HG03460 (cell line): ENCODE measurements at regions not wholly inside any gene's neighbourhood (a gene's known extent, or its start where the extent isn't known, plus 50 kb on each side); places are given as distances from the start of the nearest gene placed in this dataset.
"Not testable (repeated sequence)": the region's sequence is repeated elsewhere in the genome, so short reads cannot be mapped to it uniquely, and the experiment has no call there.

Experiments used
- ATAC-seq: cut with Tn5 transposase; IDR thresholded peaks from one replicate; pipeline ENCODE4 v1.9.1; 2021; ENCODE audit not compliant: unreplicated experiment

DNA sequence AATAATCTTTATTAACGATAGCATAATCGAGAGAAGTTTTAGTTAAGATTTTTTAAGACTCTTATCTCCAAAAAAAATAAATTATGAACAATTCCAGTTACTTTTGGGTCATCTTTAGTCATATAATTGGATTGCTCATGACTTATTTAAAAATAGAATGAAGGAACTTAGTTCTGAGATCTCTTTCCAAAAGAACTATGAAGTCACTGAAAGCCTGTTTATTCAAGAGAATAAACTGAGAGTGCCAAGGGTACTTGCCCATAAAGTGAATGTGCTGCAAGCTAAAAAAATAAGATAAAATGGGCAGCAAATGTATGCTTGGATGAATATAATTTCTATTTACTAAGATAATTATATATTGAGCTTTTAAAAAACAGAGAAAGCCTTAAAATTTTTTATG is 176.5 kb upstream of the PLSCR5 start:
- no peak for ATAC-seq

DNA sequence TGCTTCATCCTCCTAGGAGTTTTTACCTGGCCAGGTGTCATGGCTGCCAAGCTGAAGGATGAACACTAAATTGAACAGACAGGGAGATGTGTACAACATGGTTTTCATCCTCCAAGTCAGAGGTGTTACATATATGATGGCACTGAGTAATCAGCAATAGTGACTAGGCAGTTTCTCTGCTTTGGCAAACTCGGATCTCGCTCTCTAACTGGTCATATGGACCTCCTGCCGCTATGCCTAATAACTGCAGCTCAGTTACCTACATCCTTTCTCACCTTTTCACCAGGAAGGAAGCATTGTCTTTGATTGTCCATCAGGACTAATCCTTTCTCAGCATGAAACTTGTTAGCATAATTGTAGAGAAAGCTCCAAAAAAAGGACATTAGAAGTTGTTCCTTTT is 175.9 kb upstream of the PLSCR5 start:
- ATAC-seq: no peak

- no peak for ATAC-seq
Measured at GRCh38 chr3:146780251-146780650, 175.1 kb upstream of the PLSCR5 start.

GRCh38 chr3:146777941-146778340 is 172.8 kb upstream of the PLSCR5 start:
- ATAC-seq: no peak

DNA sequence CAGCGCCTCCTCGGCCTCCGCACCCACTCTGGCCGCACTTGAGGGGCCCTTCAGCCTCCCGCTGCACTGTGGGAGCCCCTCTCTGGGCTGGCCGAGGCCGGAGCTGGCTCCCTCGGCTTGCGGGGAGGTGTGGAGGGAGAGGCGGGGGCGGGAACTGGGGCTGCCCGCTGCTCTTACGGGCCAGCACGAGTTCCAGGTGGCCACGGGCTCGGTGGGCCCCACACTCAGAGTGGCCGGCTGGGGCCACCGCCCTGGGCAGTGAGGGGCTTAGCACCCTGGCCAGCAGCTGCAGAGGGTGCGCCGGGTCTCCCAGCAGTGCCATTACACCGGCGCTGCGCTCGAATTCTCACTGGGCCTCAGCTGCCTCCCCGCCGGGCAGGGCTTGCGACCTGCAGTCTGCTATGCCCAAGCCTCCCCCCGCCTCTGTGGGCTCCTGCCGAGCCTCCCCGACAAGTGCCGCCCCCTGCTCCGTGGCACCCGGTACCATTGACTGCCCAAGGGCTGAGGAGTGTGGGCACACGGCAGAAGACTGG is 167.1 kb upstream of the PLSCR5 start:
- ATAC-seq: no peak

DNA sequence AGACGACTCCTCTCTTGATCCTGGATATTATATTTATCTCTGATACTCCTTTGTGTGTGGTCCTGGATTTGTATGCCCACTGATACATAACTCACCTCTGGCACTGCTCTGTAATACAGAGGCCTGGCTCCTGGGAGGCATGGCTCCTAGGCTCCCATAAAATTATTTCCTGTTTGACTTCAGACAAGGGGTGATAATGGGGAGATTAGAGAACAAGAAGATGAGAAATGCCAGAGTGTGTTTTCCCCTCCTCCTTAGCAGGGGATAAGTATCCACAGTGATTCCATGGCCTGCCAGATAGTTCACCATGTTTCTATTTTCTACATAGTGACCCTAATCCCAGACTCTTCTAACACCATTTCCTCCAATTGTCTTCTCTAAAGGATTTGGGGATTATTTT is 165.7 kb upstream of the PLSCR5 start:
- no peak for ATAC-seq

DNA sequence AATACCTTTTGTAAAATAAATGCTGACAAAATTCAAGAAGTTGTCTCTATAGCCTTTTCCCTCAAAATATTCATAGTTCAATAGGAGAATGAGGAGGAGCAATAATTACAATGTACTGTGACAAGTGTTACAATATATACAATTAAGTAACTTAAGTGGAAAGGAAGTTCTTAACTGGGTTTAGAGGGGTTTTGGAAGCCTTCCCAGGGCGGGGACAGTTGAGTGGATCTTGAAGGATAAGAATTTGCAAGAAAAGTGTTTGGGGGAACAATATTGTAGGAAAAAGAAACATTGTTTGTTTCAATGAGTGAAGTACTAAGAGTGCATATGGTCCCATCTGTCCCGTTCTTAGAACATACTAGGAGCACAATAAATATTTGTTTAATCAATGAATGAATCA is 165.2 kb upstream of the PLSCR5 start:
- ATAC-seq: no peak

DNA sequence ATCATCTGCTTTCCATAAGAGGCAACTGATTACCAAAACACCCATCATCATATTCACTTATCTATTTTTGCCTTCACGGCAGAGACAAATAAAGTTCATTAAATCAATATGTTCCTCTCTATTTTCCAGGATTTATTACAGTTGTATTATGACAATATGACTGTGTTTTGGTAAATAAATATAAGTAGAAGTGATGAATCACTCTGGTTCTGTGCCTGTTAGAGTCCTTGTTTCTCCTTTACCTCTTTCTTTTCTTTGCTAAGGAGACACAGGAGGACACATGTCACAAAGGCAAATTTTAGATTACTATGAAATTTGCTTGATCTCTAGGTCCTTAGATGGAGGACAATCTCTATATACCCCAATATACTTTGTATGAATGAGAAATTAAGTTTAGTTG is 152.6 kb upstream of the PLSCR5 start:
- no peak for ATAC-seq

DNA sequence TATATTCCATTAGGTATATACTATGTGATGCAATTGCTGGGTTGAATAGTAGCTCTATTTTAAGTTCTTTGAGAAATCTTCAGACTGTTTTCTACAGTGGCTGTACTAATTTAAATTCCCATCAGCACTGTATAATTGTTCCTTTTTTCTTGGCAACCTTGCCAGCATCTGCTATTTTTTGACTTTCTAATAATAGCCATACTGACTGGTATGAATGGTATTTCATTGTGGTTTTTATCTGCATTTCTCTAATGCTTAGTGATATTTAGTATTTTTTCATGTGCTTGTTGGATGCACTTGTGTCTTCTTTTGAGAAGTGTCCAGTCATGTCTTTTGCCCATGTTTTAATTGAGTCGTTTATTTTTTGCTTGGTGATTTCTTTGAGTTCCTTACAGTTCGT is 145.1 kb upstream of the PLSCR5 start:
- ATAC-seq: no peak

DNA sequence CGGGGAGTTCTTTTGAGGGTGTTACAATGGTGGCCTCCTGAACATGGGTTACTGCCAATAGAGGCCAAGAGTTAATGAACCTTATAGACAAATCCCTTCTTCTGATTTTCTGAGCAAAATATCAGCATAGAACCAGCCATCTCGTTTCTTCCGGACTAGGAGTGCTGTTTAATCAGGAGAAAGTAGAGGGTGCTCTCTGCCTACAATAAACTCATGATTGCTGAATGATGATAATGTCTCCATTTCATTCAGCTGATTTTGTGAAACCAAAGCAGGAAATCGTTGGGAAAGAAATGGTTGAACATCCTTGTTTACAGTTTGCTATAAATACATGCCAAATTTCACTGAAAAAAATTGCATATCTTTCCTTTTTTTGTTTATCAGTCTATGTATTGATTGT is 142.8 kb upstream of the PLSCR5 start:
- no peak for ATAC-seq

DNA sequence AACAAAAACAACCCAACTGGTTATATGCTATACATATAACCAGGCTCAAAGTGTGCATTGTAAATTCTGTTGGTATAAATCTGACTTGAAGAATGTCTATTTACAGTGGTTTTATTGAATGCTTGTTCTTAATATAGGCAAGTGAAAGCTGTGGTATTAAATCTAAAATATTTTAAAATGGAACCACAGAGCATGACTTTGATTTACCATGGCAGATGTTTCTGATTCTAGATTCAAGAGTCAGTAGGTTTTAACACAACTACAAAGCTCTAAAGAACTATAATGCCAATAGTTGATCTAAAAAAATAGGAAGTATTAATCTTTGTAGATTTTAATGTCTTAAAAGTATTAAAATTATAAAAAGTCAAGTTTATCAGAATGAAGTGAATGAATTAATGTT is 141.9 kb upstream of the PLSCR5 start:
- no peak for ATAC-seq

DNA sequence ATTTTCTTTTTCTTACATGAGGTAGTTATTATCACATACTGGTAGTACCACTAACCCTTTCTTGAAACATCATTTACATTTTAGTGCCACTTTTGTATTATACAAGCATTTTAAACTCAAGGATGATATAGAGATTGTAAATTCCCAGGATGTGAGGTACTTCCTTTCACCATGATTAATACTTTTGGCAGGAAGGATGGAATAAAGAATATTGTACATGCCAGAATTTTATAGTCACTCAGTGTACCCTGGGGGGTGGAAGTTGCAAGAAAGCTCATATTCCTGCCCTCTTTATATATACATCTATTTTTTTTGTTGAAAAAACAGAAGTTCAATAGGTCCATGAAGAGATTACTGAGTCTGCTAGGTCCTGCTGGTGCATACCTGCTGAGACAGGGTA is 141.0 kb upstream of the PLSCR5 start:
- ATAC-seq: no peak

GRCh38 chr3:146739203-146739671 is 134.1 kb upstream of the PLSCR5 start:
- ATAC-seq: no peak

GRCh38 chr3:146732325-146732724 is 127.2 kb upstream of the PLSCR5 start:
- no peak for ATAC-seq

GRCh38 chr3:146715170-146715569 is 110.0 kb upstream of the PLSCR5 start:
- no peak for ATAC-seq

GRCh38 chr3:146712806-146713205 is 107.7 kb upstream of the PLSCR5 start:
- ATAC-seq: no peak

DNA sequence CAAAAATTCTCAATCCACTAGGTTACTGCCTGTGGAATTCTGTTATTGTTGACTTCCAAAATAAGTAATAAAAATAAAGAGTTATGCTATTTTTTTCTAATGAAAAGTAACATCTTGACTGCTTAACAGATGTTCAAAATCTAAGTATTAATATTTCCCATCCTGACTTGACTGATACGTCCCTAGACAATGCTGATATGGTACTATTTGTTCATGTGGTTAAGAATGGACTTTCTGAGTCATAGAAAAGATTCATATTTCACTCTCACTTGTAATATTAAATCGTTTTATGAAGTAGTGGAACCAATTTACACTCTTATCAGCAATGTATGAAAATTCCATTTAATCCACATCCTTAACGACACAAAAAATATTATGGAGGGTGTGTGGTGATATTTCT is 104.8 kb upstream of the PLSCR5 start:
- no peak for ATAC-seq

GRCh38 chr3:146705225-146705624 is 100.1 kb upstream of the PLSCR5 start:
- no peak for ATAC-seq

GRCh38 chr3:146702237-146702636 is 97.1 kb upstream of the PLSCR5 start:
- ATAC-seq: no peak

- ATAC-seq: no peak
Measured at GRCh38 chr3:146701246-146701645, 96.1 kb upstream of the PLSCR5 start.

DNA sequence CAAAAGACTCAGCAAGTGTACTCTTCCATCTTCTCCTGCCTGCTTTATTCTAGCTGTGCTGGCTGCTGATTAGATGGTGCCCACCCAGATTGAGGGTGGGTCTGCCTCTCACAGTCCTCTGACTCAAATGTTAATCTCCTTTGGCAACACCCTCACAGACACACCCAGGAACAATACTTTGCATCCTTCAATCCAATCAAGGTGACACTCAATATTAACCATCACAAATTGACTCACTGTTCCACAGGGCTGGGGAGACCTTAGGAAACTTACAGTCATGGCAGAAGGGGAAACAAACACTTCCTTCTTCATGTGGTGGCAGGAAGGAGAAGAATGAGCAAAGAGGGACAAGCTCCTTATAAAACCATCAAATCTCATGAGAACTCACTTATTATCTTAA is 94.9 kb upstream of the PLSCR5 start:
- ATAC-seq: not testable (repeated sequence)

- ATAC-seq: no peak
Measured at GRCh38 chr3:146692254-146692653, 87.1 kb upstream of the PLSCR5 start.

- no peak for ATAC-seq
Measured at GRCh38 chr3:146685050-146685814, 80.1 kb upstream of the PLSCR5 start.
